GM12865 (cell line): ENCODE measurements at regions not wholly inside any gene's neighbourhood (a gene's known extent, or its start where the extent isn't known, plus 50 kb on each side); places are given as distances from the start of the nearest gene placed in this dataset.

Source experiments
- DNase-seq: peaks from one replicate; pipeline ENCODE4 v3.0.0; 2010; ENCODE audit warnings: low read depth
- H3K4me3 ChIP-seq: 2 replicates; pipeline ENCODE4 v1.5.1; 2011; ENCODE audit warnings: mild to moderate bottlenecking, low read depth, low read length, control low read depth
- CTCF ChIP-seq: IDR thresholded peaks from 2 replicates; pipeline ENCODE4 v1.5.1; 2011; ENCODE audit warnings: low read length, control low read depth, low read depth, inconsistent platforms; ENCODE audit not compliant: insufficient read depth; ENCODE audit errors: missing control alignments

- TF ChIP-seq CTCF: no peak
- no peak overlapping the region for H3K4me3 ChIP-seq
- DNase-seq: no peak
Observed at GRCh38 chr20:60760256-60761000, 491.6 kb upstream of the CDH4 start.

- no peak for DNase-seq
- TF ChIP-seq CTCF: no peak
- no peak overlapping the region for H3K4me3 ChIP-seq
Observed at GRCh38 chr20:60761056-60761455, 491.0 kb upstream of the CDH4 start.

- TF ChIP-seq CTCF: no peak
- no peak for DNase-seq
- H3K4me3 ChIP-seq: no peak overlapping the region
Observed at GRCh38 chr20:60762386-60762785, 489.7 kb upstream of the CDH4 start.

- TF ChIP-seq CTCF: no peak
- H3K4me3 ChIP-seq: no peak overlapping the region
- no peak for DNase-seq
Observed at GRCh38 chr20:60764328-60764727, 487.7 kb upstream of the CDH4 start.

- no peak overlapping the region for H3K4me3 ChIP-seq
- no peak for TF ChIP-seq CTCF
- no peak for DNase-seq
Observed at GRCh38 chr20:60764771-60765170, 487.3 kb upstream of the CDH4 start.

- H3K4me3 ChIP-seq: no peak overlapping the region
- TF ChIP-seq CTCF: no peak
- DNase-seq: no peak
Observed at GRCh38 chr20:60765821-60766403, 486.1 kb upstream of the CDH4 start.

GRCh38 chr20:60768216-60768615, 483.8 kb upstream of the CDH4 start:
- no peak overlapping the region for H3K4me3 ChIP-seq
- no peak for DNase-seq
- no peak for TF ChIP-seq CTCF
